Astrocyte of the spinal cord (primary cell): ENCODE measurements at regions not wholly inside any gene's neighbourhood (a gene's known extent, or its start where the extent isn't known, plus 50 kb on each side); places are given as distances from the start of the nearest gene placed in this dataset.

Source experiments
- DNase-seq: peaks from one replicate; pipeline ENCODE4 v3.0.0; 2011; ENCODE audit warnings: low read depth, low spot score
- H3K4me3 ChIP-seq: 2 replicates; pipeline ENCODE4 v1.5.1; 2011; ENCODE audit warnings: low read depth, mild to moderate bottlenecking, low read length, moderate library complexity
- CTCF ChIP-seq: IDR thresholded peaks from 2 replicates; pipeline ENCODE4 v1.5.1; 2012; ENCODE audit warnings: low read depth, mild to moderate bottlenecking, low read length, inconsistent platforms
- in situ Hi-C: cut with HindIII; loops from 2 replicates; pipeline ENCODE4 v1.10.0; 2017; ENCODE audit warnings: low sequenced_read_pairs

DNA sequence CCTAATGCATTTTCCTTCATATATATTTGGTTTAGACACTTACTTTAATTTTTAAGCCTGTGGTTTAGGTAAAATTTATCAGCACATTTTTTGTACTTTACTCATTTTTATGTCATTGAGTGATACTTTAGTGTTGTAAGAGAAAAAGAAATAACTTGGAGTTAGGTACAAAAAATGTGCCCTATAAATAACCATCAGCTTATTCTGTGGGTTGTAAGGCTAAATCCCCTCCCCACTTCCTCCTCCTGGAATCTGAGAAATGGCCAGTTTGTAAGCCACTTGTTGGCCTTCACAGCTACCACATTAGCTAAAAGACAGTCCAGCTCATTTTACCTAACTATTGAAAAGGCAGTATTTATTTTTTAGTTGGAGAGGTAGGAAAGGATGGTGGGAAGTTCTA lies 576.3 kb downstream of the PKHD1 start:
- TF ChIP-seq CTCF: no peak
- in situ Hi-C loops: no loop called here
- H3K4me3 ChIP-seq: no peak overlapping the region
- peak; percentile 13 for DNase-seq

- peak; percentile 32 for DNase-seq
- H3K4me3 ChIP-seq: no peak overlapping the region
- in situ Hi-C loops: no loop called here
- no peak for TF ChIP-seq CTCF
These were observed 573.3 kb downstream of the PKHD1 start for GRCh38 chr6:51513891-51514747.

GRCh38 chr6:51514748-51515402 lies 572.5 kb downstream of the PKHD1 start:
- TF ChIP-seq CTCF: no peak
- no peak for DNase-seq
- in situ Hi-C loops: no loop called here
- H3K4me3 ChIP-seq: no peak overlapping the region

DNA sequence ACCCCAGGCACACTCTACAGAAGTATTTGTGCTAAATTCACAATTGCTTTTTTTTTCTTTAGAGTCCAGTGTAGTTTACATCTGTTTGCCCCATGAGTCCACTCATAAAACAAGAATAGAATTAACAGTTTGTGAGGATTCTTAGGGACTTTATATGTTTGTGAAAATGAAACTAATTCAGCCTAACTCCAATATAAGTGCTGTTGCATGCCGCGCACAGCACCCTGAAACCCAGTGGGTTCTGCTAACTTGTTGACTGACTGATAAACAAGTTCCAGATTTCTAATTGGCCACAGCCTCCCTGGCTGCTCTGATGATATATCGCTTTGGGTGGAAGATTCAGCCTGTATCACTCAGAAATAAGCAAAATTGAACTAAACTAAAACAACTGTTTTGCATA lies 561.4 kb downstream of the PKHD1 start:
- in situ Hi-C loops: no loop called here
- DNase-seq: no peak
- no peak overlapping the region for H3K4me3 ChIP-seq

DNA sequence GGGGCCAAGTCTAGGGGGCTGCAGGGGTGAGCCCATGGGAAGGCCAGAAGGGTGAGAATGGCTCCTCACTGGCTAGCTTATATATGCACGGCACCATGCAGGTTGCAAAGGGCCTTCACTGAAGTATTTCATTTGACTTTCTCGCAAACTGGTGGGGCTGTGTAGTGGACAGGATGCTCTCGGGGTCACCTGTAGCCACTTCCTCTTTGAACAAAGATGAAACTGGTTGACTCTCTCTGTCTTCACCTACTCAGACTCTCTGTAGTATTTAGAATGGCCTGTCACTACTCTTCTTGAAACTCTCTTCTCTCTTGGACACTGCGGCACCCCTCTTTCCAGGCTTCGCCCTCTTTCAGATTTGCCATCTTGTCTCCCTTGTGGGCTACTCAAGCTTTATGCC lies 560.5 kb downstream of the PKHD1 start:
- in situ Hi-C loops: no loop called here
- no peak for TF ChIP-seq CTCF
- H3K4me3 ChIP-seq: no peak overlapping the region
- DNase-seq: no peak

More for the DNA sequence above, 561.4 kb downstream of the PKHD1 start:
- TF ChIP-seq CTCF: no peak

GRCh38 chr6:51528556-51528955 lies 558.9 kb downstream of the PKHD1 start:
- DNase-seq: no peak
- in situ Hi-C loops: no loop called here
- no peak for TF ChIP-seq CTCF
- no peak overlapping the region for H3K4me3 ChIP-seq
